B cell (primary cell): ENCODE measurements at regions not wholly inside any gene's neighbourhood (a gene's known extent, or its start where the extent isn't known, plus 50 kb on each side); places are given as distances from the start of the nearest gene placed in this dataset.

Experiments used
- ATAC-seq: fragments of 200-7000 bp; cut with Tn5 transposase; one replicate; pipeline ENCODE4 v1.10.0; 2021; ENCODE audit warnings: low read depth, mild to moderate bottlenecking, moderate number of reproducible peaks, moderate library complexity
- CTCF ChIA-PET: fragments of 350-600 bp; sonication (Branson Sonifier 250); formaldehyde crosslinking; loops from one replicate; lab custom pipeline; 2021; ENCODE audit warnings: antibody characterized with exemption, inconsistent platforms; lab: Charles Lee
- POLR2A ChIA-PET: fragments of 350-600 bp; sonication (Branson Sonifier 250); formaldehyde crosslinking; loops from one replicate; lab custom pipeline; 2021; ENCODE audit warnings: antibody characterized with exemption; lab: Charles Lee
- DNase-seq: peaks from one replicate; pipeline ENCODE4 v3.0.0; 2013
- H2AFZ ChIP-seq: 2 replicates; pipeline ENCODE4 v1.6.1; 2012; ENCODE audit warnings: mild to moderate bottlenecking, low read depth, low read length; ENCODE audit not compliant: insufficient read depth, poor library complexity, severe bottlenecking
- H3K27ac ChIP-seq, 2 donors: 1 replicate in 1 of 2; 2 replicates in 1 of 2; pipeline ENCODE4 v1.5.1; 2012 to 2013; ENCODE audit warnings: low read length in 2 of 2, mild to moderate bottlenecking in 2 of 2, moderate library complexity in 1 of 2
- H3K27me3 ChIP-seq, 4 experiments: fragments of 200-600 bp in 1 of 4; sonication (generic) in 1 of 4; replicated peaks in 1 of 4; 1 replicate in 2 of 4; 2 replicates in 2 of 4; pipeline versions ENCODE4 v1.6.1 to v1.7.0; 2013 to 2016; ENCODE audit warnings: low read length in 3 of 4, mild to moderate bottlenecking in 2 of 4, mixed read lengths in 1 of 4, moderate library complexity in 1 of 4; ENCODE audit not compliant: insufficient read depth in 4 of 4, control insufficient read depth in 3 of 4; ENCODE audit errors: control extremely low read depth in 1 of 4
- H3K36me3 ChIP-seq, 2 experiments: replicated peaks in 1 of 2; 1 replicate in 1 of 2; 2 replicates in 1 of 2; pipeline versions ENCODE4 v1.6.1 to v1.7.1; 2013; ENCODE audit warnings: low read length in 1 of 2; ENCODE audit not compliant: insufficient read depth in 2 of 2, control insufficient read depth in 1 of 2; ENCODE audit errors: control extremely low read depth in 1 of 2, extremely low read depth in 1 of 2
- H3K4me1 ChIP-seq, 2 donors: fragments of 200-600 bp in 1 of 2; sonication (generic) in 1 of 2; 1 replicate in 1 of 2; 2 replicates in 1 of 2; pipeline versions ENCODE4 v1.5.1 to v1.6.1; 2013 to 2017; ENCODE audit warnings: low read length in 2 of 2; ENCODE audit not compliant: control insufficient read depth in 2 of 2, insufficient read depth in 2 of 2
- H3K4me2 ChIP-seq: replicated peaks from 2 replicates; pipeline ENCODE3; 2012; ENCODE audit warnings: mild to moderate bottlenecking, low read depth, low read length; ENCODE audit not compliant: poor library complexity, severe bottlenecking
- H3K4me3 ChIP-seq, 5 experiments: fragments of 200-600 bp in 1 of 5; sonication (generic) in 1 of 5; 1 replicate in 3 of 5; 2 replicates in 2 of 5; pipeline versions ENCODE4 v1.5.1 to v1.7.0; 2011 to 2016; ENCODE audit warnings: low read length in 4 of 5, mild to moderate bottlenecking in 4 of 5, low read depth in 2 of 5, control low read depth in 1 of 5, moderate library complexity in 1 of 5; ENCODE audit not compliant: insufficient read depth in 1 of 5; ENCODE audit errors: control extremely low read depth in 1 of 5, extremely low read depth in 1 of 5
- H3K79me2 ChIP-seq: fragments of 200-600 bp; sonication (generic); one replicate; pipeline ENCODE4 v1.6.0; 2016; ENCODE audit warnings: low read length; ENCODE audit not compliant: control insufficient read depth, insufficient read depth
- H3K9ac ChIP-seq: fragments of 200-600 bp; sonication (generic); 2 replicates; pipeline ENCODE4 v1.6.1; 2017; ENCODE audit warnings: mild to moderate bottlenecking, low read length, moderate library complexity
- H3K9me3 ChIP-seq, 3 donors: one replicate each; pipeline versions ENCODE4 v1.6.1 to v1.7.1; 2013; ENCODE audit warnings: low read length in 2 of 3; ENCODE audit not compliant: control insufficient read depth in 2 of 3, insufficient read depth in 1 of 3; ENCODE audit errors: control extremely low read depth in 1 of 3
- H4K20me1 ChIP-seq: 2 replicates; pipeline ENCODE4 v1.6.0; 2012; ENCODE audit warnings: mild to moderate bottlenecking, low read length; ENCODE audit not compliant: insufficient read depth, control insufficient read depth, poor library complexity, severe bottlenecking
- H3K27ac Mint-ChIP-seq: one replicate; pipeline ENCODE4 v1.8.0; 2021; ENCODE audit warnings: mixed read lengths
- H3K27me3 Mint-ChIP-seq: one replicate; pipeline ENCODE4 v1.8.0; 2021; ENCODE audit warnings: mixed read lengths
- H3K4me1 Mint-ChIP-seq: one replicate; pipeline ENCODE4 v1.8.0; 2021; ENCODE audit warnings: mixed read lengths
- H3K4me3 Mint-ChIP-seq: one replicate; pipeline ENCODE4 v1.8.0; 2021; ENCODE audit warnings: mixed read lengths
- H3K9me3 Mint-ChIP-seq: one replicate; pipeline ENCODE4 v1.8.0; 2022; ENCODE audit warnings: mixed read lengths; ENCODE audit not compliant: insufficient read depth
- CTCF ChIP-seq: fragments of 200-600 bp; IDR thresholded peaks from one replicate; pipeline ENCODE4 v1.8.0; 2022; ENCODE audit warnings: antibody characterized with exemption, mild to moderate bottlenecking
- EZH2 ChIP-seq: IDR thresholded peaks from 2 replicates; pipeline ENCODE4 v1.6.1; 2012; ENCODE audit warnings: borderline replicate concordance, low read depth, mild to moderate bottlenecking, moderate library complexity, low read length; ENCODE audit not compliant: insufficient read depth, poor library complexity, severe bottlenecking
- WGBS: methylation state at CpG from one replicate; pipeline ENCODE4 v1.1.5; 2013; ENCODE audit warnings: missing lambda C conversion rate; ENCODE audit not compliant: insufficient coverage; 5-methylcytosine and 5-hydroxymethylcytosine counted together
- intact Hi-C: fragments of 100-400 bp; cut with micrococcal nuclease; formaldehyde crosslinking; loops from one replicate; pipeline ENCODE4 v1.10.0; 2022

- Mint-ChIP-seq H3K27me3 (peaks cover 29% of the 10 kb centered on the region), H3K4me3 (no peak overlapping the region), H3K4me1 (peaks cover 3% of the 10 kb centered on the region), H3K9me3 (no peaks in the 10 kb centered on the region), H3K27ac (no peak overlapping the region)
- Histone ChIP-seq H3K4me3 (no peak overlapping the region), H3K27me3 (peaks cover 0 to 18% (median 0%) of the 10 kb centered on the region in 4 experiments), H3K4me2 (no peak overlapping the region), H2AFZ (no peak overlapping the region), H4K20me1 (no peaks in the 10 kb centered on the region), H3K4me1 (peaks cover 0 to 4% of the 10 kb centered on the region in 2 donors), H3K79me2 (no peaks in the 10 kb centered on the region), H3K27ac (no peak overlapping the region), H3K9ac (no peak overlapping the region), H3K9me3 (no peaks in the 10 kb centered on the region), H3K36me3 (no peaks in the 10 kb centered on the region)
- ChIA-PET POLR2A (no interaction called here), CTCF (no interaction called here)
- no peak for DNase-seq
- TF ChIP-seq EZH2: no peak
- TF ChIP-seq CTCF: no peak
- WGBS: 91% methylated on average over 33 of the region's 33 CpGs
- intact Hi-C loops: loop anchor here (10.0 kb wide), 1 partner anchor 117 kb away; the partner anchor contains the start of gene GYPC
- no peak for ATAC-seq
Observed at GRCh38 chr2:126771501-126772195, 115.7 kb downstream of the GYPC start.

- CTCF ChIA-PET: interaction anchor here (1.2 kb wide), 1 partner anchor 247 kb away, joined by 9 read pairs; no protein-coding TSS in a partner anchor
- peaks cover 0 to 10% (median 0%) of the 10 kb centered on the region in 4 experiments for H3K27me3 ChIP-seq
- H3K4me3 Mint-ChIP-seq: no peak overlapping the region
- no peak overlapping the region for H3K4me2 ChIP-seq
- no peak overlapping the region for H3K27ac ChIP-seq
- H3K27ac Mint-ChIP-seq: no peak overlapping the region
- peaks cover 30% of the 10 kb centered on the region for H3K27me3 Mint-ChIP-seq
- intact Hi-C loops: loop anchor here (10.0 kb wide), 1 partner anchor 119 kb away; the partner anchor contains the start of gene GYPC
- H3K4me1 Mint-ChIP-seq: peaks cover 9% of the 10 kb centered on the region
- H3K4me1 ChIP-seq: peaks cover 3 to 10% of the 10 kb centered on the region in 2 donors
- no peaks in the 10 kb centered on the region for H3K9me3 ChIP-seq
- no peak for ATAC-seq
- H3K9ac ChIP-seq: no peak overlapping the region
- no peak for DNase-seq
- no peak for TF ChIP-seq EZH2
- no peak for TF ChIP-seq CTCF
- H3K79me2 ChIP-seq: no peaks in the 10 kb centered on the region
- POLR2A ChIA-PET: no interaction called here
- H3K4me3 ChIP-seq: no peak overlapping the region
- no peak overlapping the region for H2AFZ ChIP-seq
- H3K9me3 Mint-ChIP-seq: no peaks in the 10 kb centered on the region
- H4K20me1 ChIP-seq: no peaks in the 10 kb centered on the region
- H3K36me3 ChIP-seq: no peaks in the 10 kb centered on the region
- 100% methylated on average over 3 of the region's 6 CpGs for WGBS
Observed at GRCh38 chr2:126774290-126774689, 118.3 kb downstream of the GYPC start.
